ENCODE measurements at regions not wholly inside any gene's neighbourhood (a gene's known extent, or its start where the extent isn't known, plus 50 kb on each side); places are given as distances from the start of the nearest gene placed in this dataset.

DNA sequence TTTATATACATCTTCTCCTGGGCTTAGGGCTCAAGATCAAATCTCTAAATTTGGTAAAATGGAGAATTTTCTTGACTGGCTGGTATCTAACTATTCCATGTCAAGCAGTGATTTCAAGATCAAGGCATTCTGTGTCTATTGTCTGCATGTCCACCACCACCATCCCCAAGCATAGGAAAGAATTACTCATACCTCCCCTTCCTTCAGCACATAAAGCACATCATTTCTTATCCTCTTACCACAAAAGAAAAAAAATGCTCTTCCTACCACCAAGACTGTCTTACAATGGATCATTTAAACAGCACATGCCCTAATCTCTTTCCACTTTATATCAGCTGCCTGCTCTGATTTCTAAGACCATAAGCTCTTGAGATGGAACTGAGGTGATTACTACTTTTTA is 470.5 kb upstream of the THBS1 start:
- Mint-ChIP-seq H3K4me3 (no peak overlapping the region), H3K27ac (no peak overlapping the region), H3K36me3 (no peaks in the 10 kb centered on the region), H3K4me1 (no peaks in the 10 kb centered on the region), H3K9me3 (peaks cover 3% of the 10 kb centered on the region)
- DNase-seq (ENCODE audit: low spot score in 2 of 2): no peak
- ATAC-seq: no peak

DNA sequence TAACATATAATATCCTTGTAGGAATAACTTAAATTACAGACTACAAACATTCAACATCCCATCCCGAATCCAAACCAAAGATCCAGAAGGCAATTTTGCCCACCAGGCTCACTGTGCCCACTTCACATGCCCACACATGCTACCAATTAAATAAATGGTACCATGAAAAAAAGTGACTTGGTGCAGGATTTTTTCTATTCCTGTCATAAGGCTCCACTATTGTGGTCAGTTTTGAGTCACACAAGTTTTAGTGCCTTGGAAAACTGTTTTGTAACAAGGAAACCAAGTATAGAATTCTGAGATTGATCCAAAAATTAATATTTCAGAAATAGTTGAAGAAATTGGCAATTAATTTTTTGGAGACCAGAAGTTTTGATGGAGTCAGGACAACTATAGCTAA is 470.1 kb upstream of the THBS1 start:
- DNase-seq (ENCODE audit: low spot score in 2 of 2): no peak
- Mint-ChIP-seq H3K27ac (no peak overlapping the region), H3K36me3 (no peaks in the 10 kb centered on the region), H3K4me3 (no peak overlapping the region), H3K4me1 (no peaks in the 10 kb centered on the region), H3K9me3 (peaks cover 3% of the 10 kb centered on the region)
- no peak for ATAC-seq

DNA sequence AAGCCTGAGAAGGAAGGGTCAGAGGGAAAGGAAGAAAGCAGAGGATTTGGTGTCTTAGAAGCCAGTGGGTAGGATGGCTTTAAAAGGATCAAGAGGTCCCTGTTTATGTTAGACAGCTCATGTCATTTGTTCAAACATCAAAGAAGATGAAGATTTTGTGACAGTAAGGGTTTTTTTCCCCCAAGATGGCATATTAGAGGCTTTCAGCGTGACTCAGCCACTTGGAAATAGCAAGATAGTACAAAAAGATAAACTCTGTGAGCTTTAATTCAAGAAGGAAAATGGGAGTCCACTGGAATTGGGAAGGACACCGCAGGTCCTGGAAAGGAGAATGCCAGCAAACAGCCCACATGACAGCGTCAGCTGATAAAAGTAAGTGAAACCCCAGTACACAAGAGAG is 467.1 kb upstream of the THBS1 start:
- Mint-ChIP-seq H3K27ac (no peak overlapping the region), H3K36me3 (no peaks in the 10 kb centered on the region), H3K4me3 (no peak overlapping the region), H3K4me1 (no peaks in the 10 kb centered on the region), H3K9me3 (peaks cover 10% of the 10 kb centered on the region)
- DNase-seq (ENCODE audit: low spot score in 2 of 2) (no peak), ATAC-seq (no peak)

DNA sequence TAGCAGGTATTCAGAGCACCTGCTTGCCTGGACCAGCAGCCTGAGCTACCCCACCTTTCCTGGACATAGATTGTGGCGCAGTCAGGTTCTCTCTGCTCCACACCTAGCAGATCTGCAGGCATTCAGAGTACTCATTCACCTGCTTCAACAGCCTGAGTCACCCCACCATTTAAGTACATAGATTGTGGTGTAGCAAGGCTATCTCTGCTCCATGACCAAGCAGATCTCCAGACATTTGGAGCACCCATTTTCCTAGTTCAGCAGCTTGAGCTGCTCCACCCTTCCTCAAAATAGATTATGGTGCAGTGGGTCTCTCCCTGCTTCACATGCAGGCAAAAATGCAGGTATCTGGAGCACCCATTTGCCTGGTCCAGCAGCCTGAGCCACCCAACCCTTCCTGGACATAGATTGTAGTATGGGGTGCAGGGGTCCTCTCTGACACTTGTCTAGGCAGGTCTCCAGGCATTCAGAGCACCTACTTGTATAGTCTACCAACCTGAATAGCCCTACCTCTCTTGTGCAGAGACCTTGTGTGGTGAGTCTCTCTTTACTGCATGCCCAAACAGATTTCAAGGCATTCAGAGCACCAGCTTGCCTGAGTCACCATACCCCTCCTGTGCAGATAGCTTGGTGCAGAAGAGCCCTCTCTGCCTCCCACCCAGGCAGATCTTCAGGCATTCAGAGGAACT is 466.0 kb upstream of the THBS1 start:
- ATAC-seq (no peak), DNase-seq (ENCODE audit: low spot score in 2 of 2) (no peak)
- no peak overlapping the region for H3K27ac Mint-ChIP-seq
- H3K9me3 Mint-ChIP-seq: peaks cover 10% of the 10 kb centered on the region
- H3K4me1 Mint-ChIP-seq: no peaks in the 10 kb centered on the region
- no peak overlapping the region for H3K4me3 Mint-ChIP-seq
- no peaks in the 10 kb centered on the region for H3K36me3 Mint-ChIP-seq

DNA sequence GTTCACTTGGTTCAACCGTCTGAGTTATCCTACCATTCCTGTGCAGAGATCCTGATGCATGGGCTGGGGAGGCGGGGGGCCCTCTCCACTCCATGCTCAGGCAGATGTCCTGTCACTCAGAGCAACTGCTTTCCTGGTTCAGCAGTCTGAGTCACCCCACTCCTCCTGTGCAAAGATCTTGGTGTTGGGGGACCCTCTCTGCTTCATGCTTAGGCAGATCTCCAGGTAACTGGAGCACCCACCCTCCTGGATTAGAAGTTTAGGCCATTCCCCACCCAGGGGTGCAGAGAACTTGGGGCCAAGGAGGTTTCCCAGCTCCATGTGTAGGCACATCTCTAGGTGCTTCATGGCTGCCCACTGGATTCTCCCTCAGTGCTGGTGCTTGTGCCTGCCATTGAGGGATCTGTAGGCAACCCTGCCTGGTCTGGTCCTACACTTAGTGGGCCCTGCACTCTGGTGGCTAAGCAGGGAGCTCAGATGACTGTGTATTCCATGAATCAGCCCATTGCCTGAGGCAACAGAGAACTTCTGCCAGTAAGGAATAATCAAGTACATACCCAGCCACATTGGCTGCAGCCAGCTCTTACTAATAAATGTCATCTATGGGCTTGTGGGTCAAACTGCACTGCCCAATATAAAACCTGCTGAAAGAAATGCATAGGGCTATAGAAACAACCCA is 465.4 kb upstream of the THBS1 start:
- Mint-ChIP-seq H3K4me3 (no peak overlapping the region), H3K27ac (no peak overlapping the region), H3K9me3 (peaks cover 10% of the 10 kb centered on the region), H3K4me1 (no peaks in the 10 kb centered on the region), H3K36me3 (no peaks in the 10 kb centered on the region)
- no peak for ATAC-seq
- DNase-seq (ENCODE audit: low spot score in 2 of 2): no peak

DNA sequence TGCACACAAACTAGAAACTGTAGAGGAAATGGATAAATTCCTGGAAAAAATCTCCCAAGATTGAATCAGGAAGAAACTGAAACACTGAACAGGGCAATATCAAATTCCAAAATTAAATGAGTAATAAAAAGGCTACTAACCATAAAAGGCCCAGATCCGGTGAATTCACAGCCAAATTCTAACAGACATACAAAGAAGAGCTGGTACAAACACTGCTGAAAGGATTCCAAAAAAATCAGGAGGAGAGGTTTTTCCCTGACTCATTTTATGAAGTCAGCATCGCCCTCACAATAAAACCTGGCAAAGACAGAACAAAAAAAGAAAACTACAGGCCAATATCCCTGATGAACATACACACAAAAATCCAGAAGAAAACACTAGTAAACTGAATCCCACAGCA is 462.4 kb upstream of the THBS1 start:
- no peak overlapping the region for H3K27ac Mint-ChIP-seq

DNA sequence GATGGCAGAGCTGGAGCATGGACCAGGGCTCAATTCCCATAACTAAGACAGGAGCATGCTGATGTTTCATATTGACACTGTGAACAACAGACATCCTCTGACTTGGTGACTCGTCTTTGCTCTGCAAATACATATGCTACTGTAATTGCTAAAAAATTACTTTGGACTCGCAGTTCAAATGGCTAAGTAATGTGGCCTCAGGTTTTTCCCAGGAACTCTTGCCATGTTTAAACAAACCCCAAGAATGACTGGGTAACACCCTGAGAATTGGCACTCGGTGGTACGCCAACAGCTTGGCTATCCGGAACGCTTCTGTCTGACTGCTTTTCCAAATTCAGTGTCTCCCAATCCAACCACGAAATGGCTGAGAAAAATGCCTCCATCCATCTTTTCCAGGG is 456.7 kb upstream of the THBS1 start:
- DNase-seq (ENCODE audit: low spot score in 2 of 2): no peak
- no peaks in the 10 kb centered on the region for H3K4me1 Mint-ChIP-seq
- no peaks in the 10 kb centered on the region for H3K9me3 Mint-ChIP-seq
- H3K27ac Mint-ChIP-seq: no peak overlapping the region
- no peak overlapping the region for H3K4me3 Mint-ChIP-seq
- no peak for ATAC-seq
- H3K36me3 Mint-ChIP-seq: no peaks in the 10 kb centered on the region

More for the DNA sequence above, 462.4 kb upstream of the THBS1 start:
- Mint-ChIP-seq H3K36me3 (no peaks in the 10 kb centered on the region), H3K4me1 (no peaks in the 10 kb centered on the region), H3K4me3 (no peak overlapping the region), H3K9me3 (peaks cover 10% of the 10 kb centered on the region)
- no peak for DNase-seq (ENCODE audit: low spot score in 2 of 2)
- no peak for ATAC-seq

DNA sequence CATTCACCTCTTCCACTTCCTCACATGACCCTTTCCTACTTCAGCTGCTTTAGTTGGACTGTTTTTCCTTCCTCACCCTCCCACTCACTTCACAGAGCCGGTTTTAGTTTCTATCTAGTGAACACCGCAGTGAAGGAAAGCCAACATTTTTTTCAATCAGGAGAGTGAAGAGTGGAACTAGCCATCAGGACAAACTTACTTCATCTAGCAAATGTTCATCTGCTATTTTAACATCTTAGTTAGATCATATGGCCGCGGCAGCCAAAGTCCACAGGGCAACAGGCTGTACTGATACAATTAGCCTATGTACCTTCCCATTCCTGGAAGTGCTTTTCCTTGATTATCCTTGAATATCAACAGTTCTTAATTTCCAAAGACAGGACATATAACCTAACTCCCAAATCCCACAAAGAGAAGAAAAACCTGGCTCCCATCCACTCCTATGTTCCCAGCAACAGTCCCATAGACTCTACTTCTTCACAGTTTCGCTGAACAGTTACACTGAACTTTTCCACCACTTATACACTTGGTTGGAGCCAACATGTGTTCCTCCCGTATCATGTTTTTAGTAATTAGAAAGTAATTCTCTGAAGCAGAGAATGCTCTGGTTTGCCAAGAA is 456.2 kb upstream of the THBS1 start:
- Mint-ChIP-seq H3K9me3 (no peaks in the 10 kb centered on the region), H3K4me1 (no peaks in the 10 kb centered on the region), H3K27ac (no peak overlapping the region), H3K4me3 (no peak overlapping the region), H3K36me3 (no peaks in the 10 kb centered on the region)
- DNase-seq (ENCODE audit: low spot score in 2 of 2) (no peak), ATAC-seq (no peak)

DNA sequence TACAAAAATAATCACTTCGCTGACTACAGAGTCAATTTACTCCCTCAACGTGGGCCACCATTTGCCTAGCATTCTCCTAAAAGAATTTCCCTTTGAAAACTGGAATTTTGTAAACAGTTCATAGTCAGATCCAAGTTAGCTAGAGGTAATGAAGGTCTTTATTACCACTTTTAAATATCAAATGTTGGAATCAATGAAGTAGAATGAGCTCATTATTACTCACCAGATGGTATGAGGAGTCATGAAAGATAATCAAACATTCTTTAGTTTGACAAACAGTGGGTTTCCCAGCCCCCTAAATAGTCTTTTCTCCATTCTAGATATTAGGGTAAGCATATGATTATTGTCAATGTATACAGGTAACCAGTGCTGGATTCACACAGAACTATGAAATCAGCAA is 455.7 kb upstream of the THBS1 start:
- H3K4me3 Mint-ChIP-seq: no peak overlapping the region
- no peak for DNase-seq (ENCODE audit: low spot score in 2 of 2)
- ATAC-seq: no peak
- no peaks in the 10 kb centered on the region for H3K9me3 Mint-ChIP-seq
- no peaks in the 10 kb centered on the region for H3K36me3 Mint-ChIP-seq
- no peak overlapping the region for H3K27ac Mint-ChIP-seq
- no peaks in the 10 kb centered on the region for H3K4me1 Mint-ChIP-seq

DNA sequence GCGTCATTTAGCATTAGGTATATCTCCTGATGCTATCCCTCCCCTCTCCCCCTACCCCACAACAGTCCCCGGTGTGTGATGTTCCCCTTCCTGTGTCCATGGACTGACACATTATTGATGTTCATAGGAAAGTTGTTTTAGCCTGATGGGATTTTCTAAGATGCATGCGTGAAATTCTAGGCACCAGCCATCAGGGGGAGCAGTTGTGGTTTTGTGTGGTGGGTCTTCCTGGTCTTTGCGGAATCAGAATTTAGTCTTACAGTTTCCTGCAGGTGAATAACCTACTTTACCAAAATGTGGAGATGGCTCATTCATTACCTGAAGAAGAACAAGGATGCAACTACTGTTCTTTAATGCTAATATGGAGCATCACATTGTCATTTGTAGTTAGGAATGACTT is 455.0 kb upstream of the THBS1 start:
- H3K9me3 Mint-ChIP-seq: no peaks in the 10 kb centered on the region
- DNase-seq (ENCODE audit: low spot score in 2 of 2) (no peak), ATAC-seq (no peak)
- H3K4me1 Mint-ChIP-seq: no peaks in the 10 kb centered on the region
- no peak overlapping the region for H3K4me3 Mint-ChIP-seq
- no peaks in the 10 kb centered on the region for H3K36me3 Mint-ChIP-seq
- H3K27ac Mint-ChIP-seq: no peak overlapping the region

DNA sequence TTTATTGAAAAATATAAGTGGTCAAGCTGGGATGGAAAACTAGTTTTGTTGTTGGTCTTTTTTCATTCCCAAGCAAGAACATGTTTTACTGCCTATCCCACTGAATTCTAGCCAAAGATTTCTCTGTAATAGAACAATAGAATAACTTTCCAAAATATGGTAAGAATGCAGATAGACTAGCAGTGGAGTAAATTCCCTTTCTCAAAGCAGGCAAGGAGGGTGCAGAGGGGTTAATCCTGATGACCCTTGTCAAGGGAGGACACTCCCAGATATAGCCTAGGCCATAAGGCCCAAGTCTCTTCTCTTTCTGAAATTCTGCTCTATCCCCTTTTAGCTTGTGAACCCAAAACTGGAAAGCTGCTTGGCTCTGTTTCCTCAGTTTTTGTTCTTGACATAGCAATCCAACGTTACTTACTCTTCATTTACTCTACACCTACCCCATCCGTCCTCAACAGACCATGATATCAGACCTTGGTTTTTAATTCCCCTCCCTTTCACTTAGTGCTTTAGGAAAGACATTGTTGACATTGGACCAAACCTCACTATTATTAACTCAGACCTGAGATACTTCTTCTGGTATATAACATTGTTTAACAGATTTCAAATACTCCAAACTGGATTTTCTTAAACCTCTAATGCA is 453.6 kb upstream of the THBS1 start:
- ATAC-seq (no peak), DNase-seq (ENCODE audit: low spot score in 2 of 2) (no peak)
- Mint-ChIP-seq H3K9me3 (no peaks in the 10 kb centered on the region), H3K4me1 (no peaks in the 10 kb centered on the region), H3K36me3 (no peaks in the 10 kb centered on the region), H3K4me3 (no peak overlapping the region), H3K27ac (no peak overlapping the region)

DNA sequence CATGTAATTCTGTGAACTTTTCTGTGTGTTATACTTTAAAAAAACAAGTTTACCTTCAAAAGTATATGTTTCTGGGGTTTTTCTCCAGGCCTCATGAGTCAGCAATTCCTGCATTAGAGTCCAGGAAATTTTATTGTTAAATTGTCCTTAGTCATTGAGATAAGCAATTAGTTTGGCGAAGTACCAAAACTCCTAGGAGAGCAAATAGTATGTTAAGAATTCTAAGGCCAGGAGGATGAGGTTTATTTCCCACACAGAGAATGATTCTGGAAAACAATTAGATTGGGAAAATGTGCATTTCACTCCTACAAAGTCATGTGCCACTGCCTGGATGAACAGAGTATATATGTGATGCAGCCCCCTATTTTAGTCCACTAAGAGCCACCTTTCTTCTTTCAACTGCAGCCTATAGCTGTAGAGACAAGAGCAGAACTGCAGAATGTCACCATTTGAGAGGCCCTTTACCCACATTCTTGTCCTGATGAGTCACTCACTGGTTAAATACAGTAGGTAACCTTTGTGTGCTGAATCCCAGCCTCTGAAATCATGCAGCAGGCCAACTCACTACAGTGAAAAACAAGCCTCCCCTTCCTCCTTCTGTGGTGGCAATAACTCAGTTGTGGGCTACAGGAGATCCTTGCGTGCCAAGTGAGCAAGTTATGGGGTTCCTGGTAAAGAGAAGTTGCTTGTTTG is 452.8 kb upstream of the THBS1 start:
- Mint-ChIP-seq H3K4me1 (no peaks in the 10 kb centered on the region), H3K9me3 (no peaks in the 10 kb centered on the region), H3K27ac (no peak overlapping the region), H3K4me3 (no peak overlapping the region), H3K36me3 (no peaks in the 10 kb centered on the region)
- no peak for DNase-seq (ENCODE audit: low spot score in 2 of 2)
- ATAC-seq: peak; percentile 68

DNA sequence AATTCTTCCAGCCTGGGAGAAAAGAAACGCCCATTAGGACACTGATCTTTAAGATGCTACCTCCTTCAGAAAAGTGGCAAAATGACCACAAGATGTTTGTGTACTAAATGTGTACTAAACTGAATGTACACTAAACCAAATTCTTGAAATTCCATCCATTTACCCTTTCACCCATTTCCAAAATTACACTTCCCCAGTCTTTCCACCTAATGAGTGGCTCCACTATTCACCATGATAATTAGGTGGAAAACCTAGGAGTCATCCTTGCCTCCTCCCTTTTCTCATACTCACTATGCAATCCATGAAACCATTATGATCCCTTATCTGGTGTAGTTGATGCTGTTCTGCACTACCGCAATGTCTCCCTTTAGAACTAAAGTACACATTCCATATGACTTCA is 452.1 kb upstream of the THBS1 start:
- Mint-ChIP-seq H3K4me1 (no peaks in the 10 kb centered on the region), H3K4me3 (no peak overlapping the region), H3K36me3 (no peaks in the 10 kb centered on the region), H3K9me3 (no peaks in the 10 kb centered on the region), H3K27ac (no peak overlapping the region)
- DNase-seq (ENCODE audit: low spot score in 2 of 2): no peak
- no peak for ATAC-seq

DNA sequence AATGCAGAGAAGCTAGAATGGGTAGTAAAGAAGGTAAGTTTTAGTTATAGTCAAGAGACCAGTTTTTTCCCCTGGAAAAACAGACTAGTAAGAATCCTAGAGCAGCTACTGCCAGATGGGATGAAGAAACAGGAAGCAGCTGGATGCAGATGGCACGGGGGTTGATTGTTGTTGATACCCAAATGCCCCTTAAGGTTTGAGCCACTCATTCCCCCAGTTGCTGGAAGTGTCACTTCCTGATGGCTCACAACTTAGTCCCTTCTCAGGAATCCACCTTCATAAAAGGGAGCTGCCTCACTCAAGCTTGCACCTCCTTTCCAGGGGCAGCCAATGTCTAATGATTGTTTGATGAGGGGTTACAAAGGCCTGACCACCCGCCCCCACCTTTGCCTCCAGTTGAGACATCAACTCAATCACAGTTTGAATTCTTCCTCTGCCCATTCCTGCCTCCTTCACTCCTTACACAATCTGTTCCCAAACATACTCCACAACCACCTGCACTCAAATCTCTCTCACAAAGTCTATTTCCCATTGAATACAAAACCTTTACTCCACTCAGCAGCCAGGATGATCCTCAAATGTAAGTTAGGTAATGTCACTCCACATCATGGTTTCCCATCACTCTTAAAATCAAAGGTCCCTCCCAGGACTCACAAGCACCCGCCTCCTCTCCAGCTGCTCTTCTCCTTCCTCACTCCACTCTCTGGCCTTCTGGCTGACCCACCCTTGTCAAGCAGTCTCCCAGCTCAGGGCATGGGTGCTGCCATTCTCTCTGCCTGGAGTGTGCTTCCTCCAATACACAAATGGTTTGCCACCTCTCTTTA is 450.1 kb upstream of the THBS1 start:
- no peaks in the 10 kb centered on the region for H3K9me3 Mint-ChIP-seq
- ATAC-seq: no peak
- no peak for DNase-seq (ENCODE audit: low spot score in 2 of 2)
- H3K4me3 Mint-ChIP-seq: no peak overlapping the region
- no peaks in the 10 kb centered on the region for H3K4me1 Mint-ChIP-seq
- H3K27ac Mint-ChIP-seq: no peak overlapping the region
- H3K36me3 Mint-ChIP-seq: no peaks in the 10 kb centered on the region

DNA sequence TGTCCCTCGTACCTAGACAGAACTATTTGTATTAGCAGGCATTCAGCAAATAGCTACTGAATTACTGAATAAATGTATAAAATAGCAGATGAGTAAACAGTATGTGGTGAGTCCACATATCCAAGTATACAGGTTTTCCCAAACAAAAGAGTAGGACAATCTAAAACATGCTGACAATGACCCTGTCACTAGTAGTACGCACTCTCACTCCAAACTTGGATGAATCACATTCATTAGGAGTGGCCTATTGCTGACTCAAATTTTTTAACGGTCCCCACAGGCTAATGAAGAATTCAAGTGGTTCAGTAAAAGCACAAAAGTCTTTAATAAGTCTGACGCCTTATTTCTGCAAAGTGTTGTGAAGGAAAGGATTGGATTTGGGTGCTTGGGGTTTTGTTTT is 449.3 kb upstream of the THBS1 start:
- Mint-ChIP-seq H3K4me1 (no peaks in the 10 kb centered on the region), H3K4me3 (no peak overlapping the region), H3K27ac (no peak overlapping the region), H3K36me3 (no peaks in the 10 kb centered on the region), H3K9me3 (no peaks in the 10 kb centered on the region)
- no peak for ATAC-seq
- no peak for DNase-seq (ENCODE audit: low spot score in 2 of 2)

Data from stimulated activated effector memory CD8-positive, alpha-beta T cell treated with anti-CD3 and anti-CD28 coated beads, Interleukin-12 subunit alpha, Interleukin-12 subunit beta, amount 100 ng/mL, for 72 hours (primary cell).